Esophagus (tissue), 2 donors: ENCODE measurements at regions not wholly inside any gene's neighbourhood (a gene's known extent, or its start where the extent isn't known, plus 50 kb on each side); places are given as distances from the start of the nearest gene placed in this dataset.

Experiments used
- H3K27ac ChIP-seq, 2 donors: one replicate each; pipeline ENCODE4 v1.5.1; 2013; ENCODE audit warnings: low read depth in 2 of 2, mild to moderate bottlenecking in 2 of 2, inconsistent platforms in 1 of 2, low read length in 1 of 2, moderate library complexity in 1 of 2
- H3K27me3 ChIP-seq, 2 donors: one replicate each; pipeline ENCODE4 v1.6.1; 2013; ENCODE audit warnings: low read length in 2 of 2, control low read depth in 1 of 2, mild to moderate bottlenecking in 1 of 2; ENCODE audit not compliant: insufficient read depth in 2 of 2, control insufficient read depth in 1 of 2
- H3K36me3 ChIP-seq, 2 donors: one replicate each; pipeline ENCODE4 v1.6.1; 2013; ENCODE audit warnings: low read length in 1 of 2; ENCODE audit not compliant: control insufficient read depth in 2 of 2, insufficient read depth in 2 of 2
- H3K4me1 ChIP-seq, 2 donors: one replicate each; pipeline ENCODE4 v1.6.1; 2013; ENCODE audit warnings: low read length in 1 of 2; ENCODE audit not compliant: control insufficient read depth in 2 of 2, insufficient read depth in 2 of 2
- H3K4me3 ChIP-seq, 2 donors: one replicate each; pipeline ENCODE4 v1.5.1; 2013; ENCODE audit warnings: low read length in 2 of 2, mild to moderate bottlenecking in 2 of 2, low read depth in 1 of 2, moderate library complexity in 1 of 2
- H3K9me3 ChIP-seq, 2 donors: one replicate each; pipeline ENCODE4 v1.6.1; 2013; ENCODE audit warnings: mild to moderate bottlenecking in 2 of 2, low read depth in 1 of 2, low read length in 1 of 2, moderate library complexity in 1 of 2; ENCODE audit not compliant: control insufficient read depth in 2 of 2, insufficient read depth in 1 of 2
- WGBS, 2 donors: extraction: QIAGEN DNeasy Blood & Tissue Kit; methylation state at CpG; one replicate each; pipeline ENCODE4 v1.1.7; 2013; 5-methylcytosine and 5-hydroxymethylcytosine counted together
- donor health status: healthy with polysubstance abuse.
- donor health status: Bipolar disorder and iron deficiency.

DNA sequence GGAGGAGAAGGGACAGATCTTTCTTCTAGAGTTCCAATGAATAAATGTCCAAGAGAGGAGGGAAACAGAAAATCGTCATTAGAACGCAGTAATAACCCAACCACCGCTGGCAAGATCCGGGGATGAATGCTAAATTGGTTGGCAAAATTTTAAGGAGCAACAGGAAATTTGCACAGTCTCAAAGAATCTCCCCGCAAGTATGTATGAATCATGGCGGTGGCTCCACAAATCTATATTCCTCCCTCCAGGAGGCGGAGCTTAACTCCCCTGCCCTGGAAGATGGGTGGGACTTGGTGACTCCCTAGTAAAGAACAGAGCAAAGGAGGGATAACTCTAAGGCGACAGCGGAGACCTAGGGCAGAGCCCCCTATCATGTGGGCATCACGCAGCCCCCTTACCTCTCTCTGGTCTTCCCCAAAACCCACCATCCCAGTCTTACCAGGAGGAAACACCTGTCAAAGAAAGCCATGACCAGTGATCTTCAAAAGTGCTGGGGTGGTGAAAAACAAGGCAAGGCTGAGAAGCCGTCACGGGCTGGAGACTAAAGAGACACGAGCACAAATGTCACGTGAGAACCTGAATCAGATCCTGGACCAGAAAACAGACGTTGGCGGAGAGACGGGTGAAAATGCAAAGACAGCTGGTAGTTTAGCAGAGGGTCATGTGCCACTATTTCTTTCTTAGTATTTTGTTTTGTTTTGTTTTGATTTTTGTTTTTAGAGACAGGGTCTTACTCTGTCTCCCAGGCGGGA is 125.8 kb downstream of the NCOR2 start:
- H3K27ac ChIP-seq, result peak overlapping the region in 1 of 2 donors; percentile 11
- peaks cover 4 to 6% of the 10 kb centered on the region in 2 donors for H3K4me1 ChIP-seq
- H3K36me3 ChIP-seq, result peaks cover 6 to 31% of the 10 kb centered on the region in 2 donors
- H3K4me3 ChIP-seq, result no peak overlapping the region
- H3K9me3 ChIP-seq, result no peaks in the 10 kb centered on the region
- no peaks in the 10 kb centered on the region for H3K27me3 ChIP-seq
- WGBS, 2 donors, result 80 to 87% methylated on average over 18 of the region's 18 CpGs

DNA sequence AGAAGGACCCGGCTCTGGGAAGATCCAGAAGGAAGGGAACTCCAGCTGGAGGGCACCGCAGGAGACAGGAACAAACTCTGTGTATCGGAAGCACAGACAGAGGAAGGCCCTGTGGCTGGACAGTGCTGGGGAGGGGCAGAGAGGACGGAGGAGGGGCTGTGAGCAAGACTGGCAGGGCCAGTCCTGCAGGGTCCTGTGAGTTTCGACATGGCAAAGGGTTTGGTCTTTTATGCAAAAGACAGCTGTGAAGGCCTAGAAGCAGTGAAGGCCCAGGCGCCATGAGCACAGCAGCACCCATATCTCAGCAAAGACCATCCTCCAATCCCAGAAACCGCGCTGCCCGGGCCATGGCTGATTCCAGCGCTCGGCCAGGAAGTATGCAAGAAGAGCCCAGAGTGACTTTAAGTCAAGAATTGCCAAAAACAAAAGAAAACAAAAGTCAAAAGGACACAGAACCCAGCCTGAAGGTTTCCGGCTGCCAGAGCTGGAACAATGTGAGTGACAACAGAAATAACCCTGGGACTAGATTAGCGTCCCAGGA is 126.5 kb downstream of the NCOR2 start:
- 74 to 78% methylated on average over 13 of the region's 13 CpGs for WGBS, 2 donors
- Histone ChIP-seq H3K4me3 (no peak overlapping the region), H3K36me3 (peaks cover 4 to 36% of the 10 kb centered on the region in 2 donors), H3K4me1 (peaks cover 4 to 6% of the 10 kb centered on the region in 2 donors), H3K27me3 (no peaks in the 10 kb centered on the region), H3K27ac (peak overlapping the region; percentile 5 to 46), H3K9me3 (no peaks in the 10 kb centered on the region)

DNA sequence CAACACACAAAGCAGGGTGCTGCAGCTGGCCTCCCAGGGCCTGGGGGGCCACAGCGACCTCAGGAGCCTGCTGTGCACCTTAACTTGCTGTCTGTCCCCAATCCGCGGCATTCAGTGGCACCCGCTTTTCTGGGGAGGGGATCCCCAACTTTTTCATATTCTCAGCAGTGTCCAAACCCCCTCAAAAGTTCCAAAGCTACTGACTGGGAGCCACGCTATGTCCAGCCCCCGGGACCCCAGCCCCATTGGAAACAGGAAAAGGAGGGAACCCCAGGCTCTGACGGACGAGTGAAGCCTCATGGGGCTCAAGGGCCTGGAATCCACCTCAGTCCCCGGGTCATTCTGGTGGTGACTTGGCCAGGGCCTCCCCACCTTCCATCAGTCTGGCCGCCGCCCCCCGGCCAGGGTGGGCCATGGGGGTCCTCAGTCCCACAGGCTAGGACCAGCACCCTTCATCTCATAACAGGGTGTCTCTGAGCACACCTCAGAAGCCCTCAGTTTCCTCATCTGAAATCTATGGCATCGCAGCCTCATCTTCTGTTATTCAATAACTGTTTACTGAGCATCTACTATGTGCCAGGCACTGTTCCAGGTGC is 127.3 kb downstream of the NCOR2 start:
- peaks cover 4 to 6% of the 10 kb centered on the region in 2 donors for H3K4me1 ChIP-seq
- no peak overlapping the region for H3K4me3 ChIP-seq
- H3K27me3 ChIP-seq, result no peaks in the 10 kb centered on the region
- WGBS, 2 donors, result 95 to 98% methylated on average over 13 of the region's 13 CpGs
- H3K9me3 ChIP-seq, result no peaks in the 10 kb centered on the region
- no peak overlapping the region for H3K27ac ChIP-seq
- H3K36me3 ChIP-seq, result peaks cover 6 to 37% of the 10 kb centered on the region in 2 donors

DNA sequence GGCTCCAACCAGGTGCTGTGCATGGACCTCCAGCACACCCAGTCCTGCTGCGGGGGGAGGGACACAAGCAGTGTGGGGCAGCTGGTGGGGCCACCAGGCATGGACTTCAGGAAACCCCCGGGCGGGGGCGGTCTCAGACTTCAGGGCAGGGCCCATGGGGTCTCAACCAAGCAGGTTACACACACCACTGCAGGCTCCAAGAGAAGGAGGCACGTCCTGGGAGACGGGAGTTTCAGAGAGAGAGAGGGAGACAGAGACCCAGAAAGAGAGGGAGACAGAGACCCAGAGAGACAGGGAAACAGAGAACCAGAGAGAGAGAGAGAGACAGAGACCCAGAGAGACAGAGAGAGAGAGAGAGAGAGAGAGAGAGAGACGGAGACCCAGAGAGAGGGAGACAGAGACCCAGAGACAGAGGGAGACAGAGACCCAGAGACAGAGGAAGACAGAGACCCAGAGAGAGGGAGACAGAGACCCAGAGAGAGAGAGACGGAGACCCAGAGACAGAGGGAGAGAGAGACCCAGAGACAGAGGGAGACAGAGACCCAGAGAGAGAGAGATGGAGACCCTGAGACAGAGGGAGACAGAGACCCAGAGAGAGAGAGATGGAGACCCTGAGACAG is 128.9 kb downstream of the NCOR2 start:
- H3K36me3 ChIP-seq, result peaks cover 6 to 28% of the 10 kb centered on the region in 2 donors
- H3K4me3 ChIP-seq, result no peak overlapping the region
- peaks cover 4% of the 10 kb centered on the region in 2 donors for H3K4me1 ChIP-seq
- H3K9me3 ChIP-seq, result no peaks in the 10 kb centered on the region
- peak overlapping the region in 1 of 2 donors; percentile 38 for H3K27ac ChIP-seq
- no peaks in the 10 kb centered on the region for H3K27me3 ChIP-seq
- WGBS, 2 donors, result 70 to 72% methylated on average over 8 of the region's 8 CpGs

DNA sequence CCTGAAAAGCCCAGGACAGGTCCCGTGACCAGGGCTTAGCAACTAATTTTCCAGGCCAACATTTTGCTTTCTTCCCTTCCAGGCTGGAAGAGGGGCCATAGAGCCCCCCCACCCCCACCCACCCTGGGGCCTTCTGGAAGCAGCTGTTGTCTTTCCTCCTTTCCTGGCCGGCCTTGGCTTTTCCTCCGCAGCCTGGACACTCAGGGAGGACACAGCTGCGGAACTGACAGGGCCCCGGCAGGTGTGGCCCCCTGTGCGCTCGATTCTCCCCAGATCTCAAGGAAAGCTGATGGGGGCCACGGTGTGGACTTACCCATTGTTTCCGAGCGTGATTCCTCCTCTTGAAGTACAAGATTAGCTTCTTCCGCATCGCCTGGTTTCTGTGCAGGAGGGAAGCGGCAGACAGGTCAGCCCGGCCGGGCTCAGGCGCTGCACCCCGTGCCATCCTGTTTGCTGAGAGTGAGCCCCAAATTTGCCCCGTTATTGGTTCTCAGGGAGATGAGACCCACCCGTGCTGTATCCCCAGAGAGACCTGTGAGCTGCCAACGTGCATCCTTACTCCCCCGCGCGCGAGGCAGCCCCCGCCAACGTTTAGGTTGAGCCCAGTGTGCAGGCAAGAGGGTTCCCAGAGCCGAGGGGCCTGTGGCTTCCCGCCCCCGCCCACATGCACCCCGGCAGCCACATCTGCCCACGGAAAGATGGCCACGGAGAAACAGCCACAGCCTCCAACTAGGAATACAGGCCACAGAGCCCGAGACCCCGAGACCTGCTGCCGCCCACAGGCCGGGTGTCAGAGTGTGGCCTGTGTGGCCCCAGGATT is 129.6 kb downstream of the NCOR2 start:
- WGBS, 2 donors, result 78% methylated on average over 35 to 36 of the region's 36 CpGs
- H3K4me3 ChIP-seq, result no peak overlapping the region
- H3K27me3 ChIP-seq, result no peaks in the 10 kb centered on the region
- peaks cover 6 to 27% of the 10 kb centered on the region in 2 donors for H3K36me3 ChIP-seq
- no peaks in the 10 kb centered on the region for H3K9me3 ChIP-seq
- H3K4me1 ChIP-seq, result peaks cover 4% of the 10 kb centered on the region in 2 donors
- H3K27ac ChIP-seq, result no peak overlapping the region

DNA sequence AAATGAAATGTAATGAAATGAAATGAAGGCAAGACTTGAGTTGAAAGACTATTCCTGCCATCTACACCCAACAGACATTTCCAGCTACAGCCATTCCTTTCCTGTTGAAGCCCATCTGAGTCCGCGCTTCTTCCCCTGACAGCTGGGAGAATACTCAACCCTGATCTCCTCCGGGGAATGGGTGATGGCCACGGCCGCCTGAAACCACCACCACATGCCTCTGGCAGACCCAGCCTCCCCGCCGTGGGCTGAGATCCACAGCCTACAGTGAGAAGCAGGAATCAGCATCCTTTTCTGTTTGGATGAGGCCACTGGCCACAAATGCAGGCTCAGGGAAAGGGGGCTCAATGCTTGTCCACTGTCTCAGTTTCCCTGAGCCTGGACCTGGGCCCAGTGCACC is 130.3 kb downstream of the NCOR2 start:
- Histone ChIP-seq H3K27me3 (no peaks in the 10 kb centered on the region), H3K4me3 (no peak overlapping the region), H3K27ac (no peak overlapping the region), H3K4me1 (peaks cover 4% of the 10 kb centered on the region in 2 donors), H3K9me3 (no peaks in the 10 kb centered on the region), H3K36me3 (peaks cover 6 to 23% of the 10 kb centered on the region in 2 donors)
- WGBS, 2 donors, result 81 to 82% methylated on average over 7 of the region's 7 CpGs

DNA sequence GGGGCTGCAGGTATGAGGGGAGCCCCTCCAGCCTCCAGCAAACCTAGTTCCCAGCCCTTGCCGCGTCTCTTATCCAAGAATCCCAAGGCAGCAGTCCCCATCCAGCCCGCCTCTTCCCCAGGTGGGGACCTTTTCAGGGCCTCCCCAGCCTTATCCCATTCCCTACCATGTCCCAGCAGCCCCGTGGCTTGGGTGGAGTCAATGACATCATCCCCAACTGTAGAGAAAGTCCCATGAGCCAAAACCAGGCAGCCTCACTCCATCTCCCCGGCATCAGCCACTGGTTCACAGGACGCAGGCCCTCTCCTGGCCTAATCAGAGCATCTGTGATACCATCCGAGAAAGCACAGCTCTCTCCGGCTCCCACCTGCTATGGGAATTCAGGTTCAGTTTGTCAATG is 131.0 kb downstream of the NCOR2 start:
- no peaks in the 10 kb centered on the region for H3K9me3 ChIP-seq
- WGBS, 2 donors, result 78 to 80% methylated on average over 8 of the region's 8 CpGs
- H3K36me3 ChIP-seq, result peaks cover 3 to 24% of the 10 kb centered on the region in 2 donors
- peaks cover 4 to 7% of the 10 kb centered on the region in 2 donors for H3K4me1 ChIP-seq
- no peak overlapping the region for H3K4me3 ChIP-seq
- peak overlapping the region in 1 of 2 donors; percentile 58 for H3K27ac ChIP-seq
- no peaks in the 10 kb centered on the region for H3K27me3 ChIP-seq

DNA sequence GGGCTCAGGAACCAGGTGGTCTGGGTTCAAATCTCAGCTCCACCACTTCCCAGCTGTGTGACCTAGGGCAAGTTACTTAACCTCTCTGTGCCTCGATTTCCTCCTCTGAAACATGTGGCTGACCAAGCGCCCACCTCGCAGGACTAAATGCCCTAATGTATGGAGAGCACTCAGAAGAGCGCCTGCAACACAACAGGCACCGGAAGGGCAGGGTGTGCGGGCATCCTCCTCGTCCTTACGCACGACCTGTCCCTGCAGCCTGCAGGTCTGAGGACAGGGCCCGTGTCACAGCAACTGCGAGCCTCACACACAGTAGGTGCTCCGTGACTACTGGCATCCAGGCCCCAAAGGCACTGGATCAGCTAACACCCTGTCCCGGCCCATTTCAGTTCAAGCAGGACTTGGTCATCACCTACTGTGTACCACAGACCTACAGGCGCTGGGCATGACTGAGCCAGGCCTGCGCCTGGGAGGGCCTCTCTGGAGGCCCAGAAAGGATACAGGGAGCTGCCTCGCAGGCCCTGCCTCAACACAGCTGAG is 131.5 kb downstream of the NCOR2 start:
- Histone ChIP-seq H3K4me1 (peaks cover 2 to 6% of the 10 kb centered on the region in 2 donors), H3K4me3 (no peak overlapping the region), H3K27me3 (no peaks in the 10 kb centered on the region), H3K27ac (peak overlapping the region in 1 of 2 donors; percentile 58), H3K36me3 (peaks cover 3 to 26% of the 10 kb centered on the region in 2 donors), H3K9me3 (no peaks in the 10 kb centered on the region)
- WGBS, 2 donors, result 92 to 97% methylated on average over 16 of the region's 16 CpGs
